Neutrophil (primary cell): ENCODE measurements at regions not wholly inside any gene's neighbourhood (a gene's known extent, or its start where the extent isn't known, plus 50 kb on each side); places are given as distances from the start of the nearest gene placed in this dataset.
"Not testable (repeated sequence)": the region's sequence is repeated elsewhere in the genome, so short reads cannot be mapped to it uniquely, and the experiment has no call there.

Experiments used
- H3K27ac ChIP-seq: fragments of 200-600 bp; sonication (generic); 2 replicates; pipeline ENCODE4 v1.5.1; 2016; ENCODE audit warnings: mild to moderate bottlenecking, moderate library complexity
- H3K27me3 ChIP-seq: fragments of 200-600 bp; sonication (generic); 2 replicates; pipeline ENCODE4 v1.6.0; 2016; ENCODE audit warnings: mild to moderate bottlenecking
- H3K36me3 ChIP-seq: fragments of 200-600 bp; sonication (generic); 2 replicates; pipeline ENCODE4 v1.5.1; 2017
- H3K4me1 ChIP-seq, 2 experiments: fragments of 200-600 bp in 1 of 2; sonication (generic) in 1 of 2; 1 replicate in 1 of 2; 2 replicates in 1 of 2; pipeline versions ENCODE4 v1.5.1 to v1.6.1; 2013 to 2016; ENCODE audit warnings: low read depth in 1 of 2, low read length in 1 of 2, mild to moderate bottlenecking in 1 of 2, moderate library complexity in 1 of 2; ENCODE audit not compliant: control insufficient read depth in 1 of 2, insufficient read depth in 1 of 2
- H3K4me3 ChIP-seq, 2 experiments: fragments of 200-600 bp in 1 of 2; sonication (generic) in 1 of 2; 1 replicate in 1 of 2; 2 replicates in 1 of 2; pipeline ENCODE4 v1.5.1; 2013 to 2016; ENCODE audit warnings: low read depth in 1 of 2, low read length in 1 of 2, mild to moderate bottlenecking in 1 of 2, moderate library complexity in 1 of 2
- H3K9me3 ChIP-seq: fragments of 200-600 bp; sonication (generic); 2 replicates; pipeline ENCODE4 v1.5.1; 2016
- CTCF ChIP-seq: fragments of 200-600 bp; sonication (generic); IDR thresholded peaks from 2 replicates; pipeline ENCODE4 v1.5.1; 2016; ENCODE audit warnings: antibody characterized with exemption

DNA sequence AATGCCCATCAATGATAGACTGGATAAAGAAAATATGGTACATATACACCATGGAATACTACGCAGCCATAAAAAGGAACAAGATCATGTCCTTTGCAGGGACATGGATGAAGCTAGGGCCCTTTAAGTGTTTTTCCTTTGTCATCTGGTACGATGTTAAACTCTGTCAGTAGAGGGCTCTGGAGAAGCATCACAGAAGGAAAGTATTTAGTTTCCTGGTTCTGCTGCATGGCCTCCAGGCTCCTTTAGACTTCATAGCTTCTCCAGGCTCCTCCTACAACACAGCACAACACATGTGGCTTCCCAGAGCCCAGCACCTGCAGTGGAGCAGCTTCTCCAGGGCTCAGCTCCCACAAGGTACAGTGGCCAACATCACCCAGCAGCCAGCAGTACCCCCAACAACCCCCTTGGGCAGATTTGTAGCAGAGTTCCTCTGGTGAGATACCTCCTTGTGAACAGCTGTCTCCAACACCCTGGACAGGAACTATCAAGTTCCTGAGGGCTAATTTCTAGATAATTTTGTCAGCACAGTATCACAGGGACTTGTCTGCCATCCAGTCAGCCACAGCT, 63.4 kb downstream of the KCTD12 start:
- no peaks in the 10 kb centered on the region for H3K27me3 ChIP-seq
- H3K27ac ChIP-seq = no peak overlapping the region
- no peak overlapping the region for H3K4me3 ChIP-seq
- H3K4me1 ChIP-seq = peaks cover 0 to 9% of the 10 kb centered on the region in 2 experiments
- TF ChIP-seq CTCF = no peak
- H3K36me3 ChIP-seq = no peaks in the 10 kb centered on the region
- no peaks in the 10 kb centered on the region for H3K9me3 ChIP-seq

- not testable (repeated sequence) for H3K9me3 ChIP-seq, H3K36me3 ChIP-seq, H3K27ac ChIP-seq, H3K4me3 ChIP-seq, H3K27me3 ChIP-seq
- peaks cover 6 to 12% of the 10 kb centered on the region in 2 experiments for H3K4me1 ChIP-seq
Observed at GRCh38 chr13:76821222-76821621, 65.0 kb downstream of the KCTD12 start.

GRCh38 chr13:76820759-76821158, 65.4 kb downstream of the KCTD12 start:
- no peak overlapping the region for H3K4me3 ChIP-seq
- no peak for TF ChIP-seq CTCF
- H3K36me3 ChIP-seq = no peaks in the 10 kb centered on the region
- no peak overlapping the region for H3K27ac ChIP-seq
- peaks cover 7 to 12% of the 10 kb centered on the region in 2 experiments for H3K4me1 ChIP-seq
- H3K27me3 ChIP-seq = peaks cover 5% of the 10 kb centered on the region
- no peaks in the 10 kb centered on the region for H3K9me3 ChIP-seq

DNA sequence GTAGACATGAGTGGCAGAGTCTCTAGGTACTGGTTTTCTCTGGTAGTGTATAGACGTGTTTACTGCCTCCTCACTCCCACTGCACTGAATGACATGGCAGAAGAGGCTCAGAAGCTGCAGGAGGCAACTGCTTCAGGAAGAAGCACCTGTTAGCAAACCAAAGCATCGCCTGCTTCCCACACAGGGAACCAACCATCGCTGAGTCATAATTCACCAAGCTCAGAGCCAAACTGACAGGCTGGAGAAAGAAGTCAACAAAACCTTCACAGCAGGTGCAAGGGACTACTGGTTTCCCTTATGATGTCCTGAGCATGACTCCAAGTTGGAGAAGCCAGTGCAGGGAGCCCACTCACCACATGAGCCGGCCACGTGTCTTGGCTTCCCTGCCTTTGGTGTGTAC, 69.8 kb downstream of the KCTD12 start:
- no peak overlapping the region for H3K4me3 ChIP-seq
- peaks cover 5% of the 10 kb centered on the region for H3K27me3 ChIP-seq
- no peaks in the 10 kb centered on the region for H3K36me3 ChIP-seq
- peaks cover 11 to 13% of the 10 kb centered on the region in 2 experiments for H3K4me1 ChIP-seq
- no peak overlapping the region for H3K27ac ChIP-seq
- no peak for TF ChIP-seq CTCF
- no peaks in the 10 kb centered on the region for H3K9me3 ChIP-seq

GRCh38 chr13:76815344-76815743, 70.9 kb downstream of the KCTD12 start:
- Histone ChIP-seq H3K4me1 (peaks cover 8 to 13% of the 10 kb centered on the region in 2 experiments), H3K4me3 (no peak overlapping the region), H3K27ac (no peak overlapping the region), H3K9me3 (peaks cover 2% of the 10 kb centered on the region), H3K36me3 (no peaks in the 10 kb centered on the region), H3K27me3 (peaks cover 5% of the 10 kb centered on the region)
- no peak for TF ChIP-seq CTCF

DNA sequence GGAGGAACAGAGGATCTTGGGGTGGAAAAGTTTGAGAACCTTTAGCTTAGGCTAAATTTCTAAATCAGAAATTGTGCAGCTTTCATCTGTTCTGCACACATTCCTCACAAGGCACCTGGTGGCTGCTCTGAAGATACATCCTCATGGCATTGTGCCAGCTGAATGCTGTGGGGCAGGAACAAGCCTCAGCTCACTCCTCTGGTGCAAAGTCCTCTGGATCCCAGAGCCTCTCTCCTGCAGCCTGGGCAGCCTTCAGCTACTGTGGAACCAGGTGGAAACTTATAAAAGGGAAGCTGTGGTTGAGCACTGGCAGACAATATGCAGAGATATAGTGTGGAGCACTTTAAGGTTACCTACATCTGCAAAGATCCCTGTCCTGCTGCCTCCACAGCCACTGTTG, 72.3 kb downstream of the KCTD12 start:
- H3K9me3 ChIP-seq = peaks cover 9% of the 10 kb centered on the region
- no peak overlapping the region for H3K4me3 ChIP-seq
- H3K4me1 ChIP-seq = peaks cover 8 to 13% of the 10 kb centered on the region in 2 experiments
- H3K27ac ChIP-seq = no peak overlapping the region
- no peak for TF ChIP-seq CTCF
- peaks cover 5% of the 10 kb centered on the region for H3K27me3 ChIP-seq
- no peaks in the 10 kb centered on the region for H3K36me3 ChIP-seq
